ENCODE measurements at regions not wholly inside any gene's neighbourhood (a gene's known extent, or its start where the extent isn't known, plus 50 kb on each side); places are given as distances from the start of the nearest gene placed in this dataset.

- no peak for DNase-seq (ENCODE audit: low spot score)
- TF ChIP-seq, protein P1, sequence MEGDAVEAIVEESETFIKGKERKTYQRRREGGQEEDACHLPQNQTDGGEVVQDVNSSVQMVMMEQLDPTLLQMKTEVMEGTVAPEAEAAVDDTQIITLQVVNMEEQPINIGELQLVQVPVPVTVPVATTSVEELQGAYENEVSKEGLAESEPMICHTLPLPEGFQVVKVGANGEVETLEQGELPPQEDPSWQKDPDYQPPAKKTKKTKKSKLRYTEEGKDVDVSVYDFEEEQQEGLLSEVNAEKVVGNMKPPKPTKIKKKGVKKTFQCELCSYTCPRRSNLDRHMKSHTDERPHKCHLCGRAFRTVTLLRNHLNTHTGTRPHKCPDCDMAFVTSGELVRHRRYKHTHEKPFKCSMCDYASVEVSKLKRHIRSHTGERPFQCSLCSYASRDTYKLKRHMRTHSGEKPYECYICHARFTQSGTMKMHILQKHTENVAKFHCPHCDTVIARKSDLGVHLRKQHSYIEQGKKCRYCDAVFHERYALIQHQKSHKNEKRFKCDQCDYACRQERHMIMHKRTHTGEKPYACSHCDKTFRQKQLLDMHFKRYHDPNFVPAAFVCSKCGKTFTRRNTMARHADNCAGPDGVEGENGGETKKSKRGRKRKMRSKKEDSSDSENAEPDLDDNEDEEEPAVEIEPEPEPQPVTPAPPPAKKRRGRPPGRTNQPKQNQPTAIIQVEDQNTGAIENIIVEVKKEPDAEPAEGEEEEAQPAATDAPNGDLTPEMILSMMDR (IDR thresholded peaks at IDR 0.05; ENCODE audit: extremely low read depth, missing control alignments): no peak
These were observed 119.1 kb upstream of the FAR2 start for GRCh38 chr12:29030006-29030405.

DNA sequence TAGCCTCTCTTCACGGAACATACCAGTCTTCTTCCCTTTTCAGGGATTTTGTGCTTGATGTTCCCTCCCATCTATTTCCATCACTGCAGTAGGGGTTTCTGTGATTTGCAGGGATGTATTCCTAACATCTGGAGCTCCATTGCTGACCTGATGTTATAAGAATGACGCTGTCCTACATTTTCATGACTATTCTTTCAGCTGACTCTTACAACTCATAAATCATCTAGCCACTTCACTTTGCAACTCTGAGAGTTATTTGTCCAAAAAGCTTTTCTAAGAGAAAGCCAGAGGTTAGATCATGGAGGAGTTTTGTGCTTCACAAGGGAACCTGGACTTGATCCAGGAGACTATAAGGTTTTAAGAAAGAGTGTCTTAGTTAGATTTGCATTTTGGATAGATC, 116.6 kb upstream of the FAR2 start:
- TF ChIP-seq, protein P1 (IDR thresholded peaks at IDR 0.05; ENCODE audit: extremely low read depth, missing control alignments): no peak
- no peak for DNase-seq (ENCODE audit: low spot score)

GRCh38 chr12:29033519-29033918, 115.6 kb upstream of the FAR2 start:
- no peak for DNase-seq (ENCODE audit: low spot score)
- TF ChIP-seq, protein P1 (IDR thresholded peaks at IDR 0.05; ENCODE audit: extremely low read depth, missing control alignments): no peak

DNA sequence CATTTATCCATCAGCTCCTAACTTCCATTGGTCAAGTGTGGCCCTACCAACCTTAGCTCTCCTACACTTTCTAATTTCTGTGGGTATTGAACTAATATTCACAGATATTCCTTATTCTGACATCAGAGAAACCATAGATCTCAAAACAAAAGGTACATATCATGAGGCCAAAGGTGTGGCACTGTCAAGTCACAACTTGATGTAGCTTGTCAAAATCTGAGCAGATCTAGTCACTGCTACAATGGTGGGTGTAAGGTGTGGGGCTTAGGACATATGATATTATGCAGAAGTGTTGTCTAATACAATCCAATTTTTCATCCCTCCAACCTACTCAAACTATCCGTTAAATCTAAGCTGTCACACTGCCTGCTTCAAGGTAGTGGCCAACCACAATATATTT, 114.0 kb upstream of the FAR2 start:
- DNase-seq (ENCODE audit: low spot score): no peak
- TF ChIP-seq, protein P1 (IDR thresholded peaks at IDR 0.05; ENCODE audit: extremely low read depth, missing control alignments): no peak

DNA sequence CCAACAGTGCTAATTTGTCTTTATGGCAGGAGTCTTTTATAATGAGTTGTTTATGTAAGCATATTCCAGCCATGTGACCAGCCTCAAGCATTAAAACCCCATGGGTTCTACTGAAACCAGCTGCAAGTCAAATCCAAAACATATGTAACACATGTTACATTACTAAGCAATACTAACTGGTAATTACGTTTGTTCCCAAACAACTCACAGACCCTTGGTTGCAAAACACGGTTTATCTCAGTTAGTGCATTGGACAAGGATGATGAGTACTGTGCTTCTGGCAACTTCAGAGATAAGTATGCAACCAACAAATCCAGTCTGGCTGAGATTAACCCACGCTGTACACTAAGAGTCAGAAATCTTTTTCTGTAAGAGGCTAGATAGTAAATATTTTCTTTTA, 110.1 kb upstream of the FAR2 start:
- no peak for DNase-seq (ENCODE audit: low spot score)
- TF ChIP-seq, protein P1 (IDR thresholded peaks at IDR 0.05; ENCODE audit: extremely low read depth, missing control alignments): no peak

DNA sequence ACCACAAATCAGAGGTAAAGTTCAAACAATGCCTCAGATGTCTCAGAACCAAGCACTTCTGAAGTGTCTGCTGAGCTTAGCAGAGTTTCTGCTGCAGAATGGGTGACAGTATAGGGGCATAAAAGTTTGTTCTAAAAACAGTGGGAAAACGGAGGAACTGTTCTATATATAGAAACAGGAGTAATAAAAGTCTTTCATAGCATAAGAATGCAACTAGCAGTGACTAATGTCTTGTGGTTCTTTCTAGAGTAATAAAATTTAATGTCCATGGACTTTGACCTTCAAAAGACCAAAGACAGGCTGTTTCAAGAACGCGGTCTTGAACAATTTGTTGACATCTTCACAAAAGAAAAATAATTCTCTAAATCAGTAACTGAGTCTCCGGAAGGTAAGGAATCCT, 107.5 kb upstream of the FAR2 start:
- DNase-seq (ENCODE audit: low spot score): no peak
- TF ChIP-seq, protein P1 (IDR thresholded peaks at IDR 0.05; ENCODE audit: extremely low read depth, missing control alignments): no peak

DNA sequence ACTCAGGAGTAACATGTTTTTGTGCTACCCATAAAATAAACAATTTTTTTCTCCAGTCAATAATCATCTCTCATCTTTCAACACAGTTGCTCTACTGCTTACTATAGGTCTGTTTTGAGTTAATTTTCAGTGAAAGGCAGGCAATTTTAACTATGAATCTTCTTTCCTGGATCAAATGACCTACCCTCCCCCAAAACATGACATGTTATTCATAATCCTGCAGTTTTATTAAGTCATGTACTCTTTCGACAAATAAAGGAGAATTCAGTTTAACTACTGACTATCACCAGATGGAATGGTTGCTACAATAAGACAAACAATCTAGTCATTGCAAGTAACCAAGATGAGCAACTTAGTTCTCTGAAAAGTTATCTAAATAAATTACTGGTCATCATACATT, 106.0 kb upstream of the FAR2 start:
- DNase-seq (ENCODE audit: low spot score): no peak
- TF ChIP-seq, protein P1 (IDR thresholded peaks at IDR 0.05; ENCODE audit: extremely low read depth, missing control alignments): no peak
